Midbrain (tissue), 1 donor: ENCODE measurements at regions not wholly inside any gene's neighbourhood (a gene's known extent, or its start where the extent isn't known, plus 50 kb on each side); places are given as distances from the start of the nearest gene placed in this dataset.
"Not testable (repeated sequence)": the region's sequence is repeated elsewhere in the genome, so short reads cannot be mapped to it uniquely, and the experiment has no call there.

Source experiments
- DNase-seq: peaks from one replicate; lab custom pipeline; 2025; lab: John Stamatoyannopoulos, UW

DNA sequence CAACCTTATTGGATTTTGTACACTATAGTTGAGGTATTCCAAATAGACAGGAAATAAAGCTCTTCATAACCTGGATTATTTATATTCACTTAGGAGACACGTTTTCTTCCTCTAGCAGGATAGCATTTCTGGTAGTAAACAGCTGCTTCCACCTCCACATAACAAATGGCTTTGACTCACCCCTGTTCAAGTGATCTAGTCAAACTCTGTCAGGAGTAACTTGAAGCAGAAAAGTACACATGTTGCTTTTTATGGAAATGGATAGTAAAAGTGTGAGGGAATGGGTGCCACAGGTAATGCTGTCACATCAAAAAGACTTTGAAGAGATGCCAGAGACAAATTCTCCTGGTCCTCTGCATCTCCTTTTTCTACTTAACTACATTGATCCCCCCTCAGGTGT lies 258.7 kb upstream of the SLC7A11 start:
- DNase-seq = no peak

DNA sequence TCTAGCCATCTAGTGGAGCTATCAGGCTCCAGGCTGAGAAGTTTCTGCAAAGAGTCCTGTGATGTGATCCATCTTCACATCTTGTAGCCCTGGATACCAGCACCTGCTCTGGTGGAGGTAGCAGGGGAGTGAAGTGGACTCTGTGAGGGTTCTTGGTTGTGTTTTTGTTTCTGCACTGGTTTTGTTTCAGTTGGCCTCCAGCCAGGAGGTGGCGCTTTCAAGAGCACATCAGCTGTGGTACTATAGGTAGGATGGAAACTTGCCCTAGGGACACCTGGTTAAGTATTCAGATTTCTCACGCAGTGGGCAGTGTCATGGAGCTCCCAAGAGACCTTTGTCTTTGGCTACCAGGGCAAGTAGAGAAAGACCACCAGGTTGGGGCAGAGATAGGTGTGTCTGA lies 257.5 kb upstream of the SLC7A11 start:
- DNase-seq = no peak

DNA sequence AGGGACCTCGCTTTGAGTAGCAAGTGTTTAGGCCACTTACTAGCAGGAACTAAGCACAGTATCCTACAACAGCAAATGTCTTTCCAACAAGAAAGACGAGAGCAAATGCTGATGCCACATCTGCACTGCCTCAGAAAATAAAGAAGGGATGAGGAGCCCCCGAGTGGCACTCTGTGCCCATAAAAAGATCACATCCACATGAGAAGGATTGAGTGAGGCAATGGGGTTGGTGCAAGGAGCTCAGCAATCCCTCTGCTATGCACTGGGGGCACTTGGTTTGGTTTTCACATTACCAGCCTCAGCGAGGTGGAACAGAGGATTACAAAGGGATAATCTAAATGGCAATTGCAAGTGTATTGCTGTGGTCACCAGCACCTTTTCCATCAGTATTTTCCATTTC lies 252.8 kb upstream of the SLC7A11 start:
- peak; percentile 44 for DNase-seq

DNA sequence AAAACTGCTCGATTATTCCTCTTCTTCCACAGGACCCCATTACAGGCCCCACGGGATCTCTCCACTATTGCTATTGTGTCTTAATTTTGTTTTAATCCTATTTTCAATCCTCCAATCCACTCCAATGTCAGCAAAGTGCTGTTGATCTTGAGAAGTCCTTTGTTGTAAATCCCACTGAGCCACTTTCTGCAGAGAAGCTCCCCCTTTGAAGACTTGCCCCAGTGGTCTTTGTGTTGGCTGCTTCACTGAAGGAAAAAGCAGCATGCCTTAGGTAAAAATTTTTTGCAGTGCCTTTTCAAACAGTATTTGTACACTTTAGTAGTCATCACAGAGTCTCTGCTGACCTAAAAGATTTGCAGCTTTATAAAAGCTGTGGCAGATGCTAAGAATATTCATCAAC lies 252.0 kb upstream of the SLC7A11 start:
- DNase-seq = no peak

DNA sequence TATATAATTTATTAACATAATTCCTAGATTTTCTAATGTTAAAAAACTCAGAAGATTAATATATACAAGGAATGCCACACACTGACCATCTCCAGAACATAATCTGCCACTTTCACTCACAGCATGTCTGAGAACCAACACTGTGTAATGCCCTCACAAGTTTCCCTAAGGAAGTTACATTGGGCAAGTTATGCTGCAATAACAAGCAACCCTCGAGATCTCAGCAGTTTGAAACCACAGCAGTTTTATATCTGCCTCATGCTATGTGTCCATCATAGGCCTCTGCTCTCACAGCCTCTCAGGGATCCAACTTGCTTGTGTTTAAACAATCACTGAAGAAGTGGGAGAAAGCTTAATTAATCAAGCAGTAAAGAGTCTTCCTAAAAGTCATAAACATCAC lies 250.0 kb upstream of the SLC7A11 start:
- no peak for DNase-seq

DNA sequence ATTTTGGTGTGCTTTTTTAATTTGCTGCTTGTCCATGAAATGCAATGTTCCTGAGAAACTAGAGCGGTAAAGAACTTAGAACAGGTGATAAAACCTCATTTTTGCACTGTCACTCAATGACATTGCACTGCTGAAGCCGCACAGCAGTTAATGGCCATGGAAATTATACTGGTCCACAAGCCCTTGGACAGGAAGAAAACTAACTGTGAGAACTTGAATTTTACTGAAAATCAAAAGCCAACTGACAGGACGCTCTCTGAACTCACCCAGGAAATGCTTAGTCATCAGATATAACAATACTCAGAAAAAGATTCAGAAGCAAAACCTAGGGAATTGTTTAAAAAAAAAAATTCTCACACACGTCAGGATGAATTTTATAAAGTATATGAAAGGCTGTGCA lies 246.4 kb upstream of the SLC7A11 start:
- DNase-seq = no peak

DNA sequence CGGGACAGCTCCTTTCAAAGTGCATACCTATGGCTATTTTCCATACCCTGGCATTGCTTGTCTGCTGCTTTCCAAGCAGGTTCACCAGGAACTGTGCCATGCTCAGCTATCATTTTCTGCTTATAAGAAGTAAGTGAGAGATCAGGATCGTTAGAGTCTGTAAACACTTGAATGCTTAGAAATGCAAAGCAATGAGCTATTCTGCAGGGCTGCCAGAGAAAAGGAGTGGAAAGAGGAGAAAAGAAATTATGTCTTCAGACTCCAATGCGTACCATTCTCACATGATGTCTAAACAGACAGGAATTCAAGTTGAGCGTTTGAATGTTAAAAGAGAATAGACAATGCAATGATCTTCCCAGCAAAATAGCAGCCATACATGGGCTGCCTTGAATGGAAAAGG lies 245.5 kb upstream of the SLC7A11 start:
- no peak for DNase-seq

DNA sequence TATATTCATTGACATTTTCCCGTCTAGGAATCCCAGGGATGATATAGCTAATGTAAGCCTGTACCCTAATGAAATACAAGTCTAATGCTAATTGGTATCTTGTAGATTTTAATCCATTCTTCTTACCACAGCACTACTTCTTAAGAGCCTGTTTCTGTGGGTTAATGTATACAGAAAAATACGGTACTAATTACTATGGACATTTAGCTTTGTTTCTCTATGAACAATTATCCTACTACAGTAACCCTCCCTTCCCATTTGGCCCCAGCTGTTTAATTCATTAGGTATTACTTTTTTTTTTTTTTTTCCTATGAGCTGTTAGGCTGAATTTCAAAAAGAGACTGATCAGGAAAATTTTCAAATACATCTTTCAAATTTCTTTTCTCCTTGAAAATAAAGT lies 245.1 kb upstream of the SLC7A11 start:
- no peak for DNase-seq

DNA sequence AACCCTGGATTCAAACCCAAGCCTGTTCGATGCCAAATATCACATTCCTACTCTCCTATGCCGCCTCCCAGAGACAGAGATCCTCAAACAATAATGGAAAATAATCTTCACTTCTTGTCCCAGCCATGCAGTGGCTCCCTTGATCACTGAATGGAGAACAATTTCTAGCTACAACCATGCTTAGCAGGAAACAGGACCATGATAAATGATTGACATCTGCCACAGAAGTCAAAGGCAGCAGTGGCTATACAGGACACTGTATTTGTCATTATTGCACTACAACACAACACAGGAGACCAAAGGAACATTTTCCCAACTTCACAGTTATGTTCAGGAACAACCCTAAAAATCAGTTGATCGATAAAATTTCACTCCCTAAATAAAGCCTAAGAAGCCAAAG lies 243.3 kb upstream of the SLC7A11 start:
- DNase-seq = no peak

DNA sequence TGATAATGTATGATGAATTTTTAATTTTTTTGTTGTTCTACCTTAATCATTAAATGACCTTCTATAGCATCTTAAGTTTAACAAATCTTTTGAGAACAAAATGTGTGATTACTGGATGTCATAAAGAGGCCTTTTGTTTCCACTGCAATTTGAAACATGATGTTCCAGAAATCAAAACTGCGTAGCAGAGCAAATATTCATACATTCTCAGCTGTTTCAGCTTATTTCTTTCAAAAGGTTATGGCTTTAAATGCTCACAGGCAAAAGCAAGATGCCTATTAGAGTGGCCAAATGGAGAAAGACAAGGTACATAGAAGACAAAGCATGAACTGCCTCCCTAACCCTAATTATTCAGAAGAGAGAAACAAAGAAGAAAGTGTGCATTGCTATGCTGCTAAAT lies 233.0 kb upstream of the SLC7A11 start:
- no peak for DNase-seq

DNA sequence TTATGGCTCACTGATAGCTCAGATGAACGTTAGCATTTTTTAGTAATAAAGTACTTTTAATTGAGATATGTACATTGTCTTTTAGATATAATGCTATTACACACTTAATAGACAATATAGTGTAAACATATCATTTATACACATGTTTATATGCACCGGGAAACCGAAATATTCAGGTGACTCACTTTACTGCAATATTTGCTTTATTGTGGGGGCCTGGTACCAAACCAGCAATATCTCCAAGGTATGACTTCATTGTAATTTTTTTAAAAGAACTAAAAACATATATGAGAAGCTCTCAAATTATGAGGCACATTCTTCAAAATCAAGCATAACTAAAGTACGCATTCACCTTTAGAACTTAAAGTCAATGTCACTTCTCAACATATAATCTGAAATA lies 231.2 kb upstream of the SLC7A11 start:
- no peak for DNase-seq

DNA sequence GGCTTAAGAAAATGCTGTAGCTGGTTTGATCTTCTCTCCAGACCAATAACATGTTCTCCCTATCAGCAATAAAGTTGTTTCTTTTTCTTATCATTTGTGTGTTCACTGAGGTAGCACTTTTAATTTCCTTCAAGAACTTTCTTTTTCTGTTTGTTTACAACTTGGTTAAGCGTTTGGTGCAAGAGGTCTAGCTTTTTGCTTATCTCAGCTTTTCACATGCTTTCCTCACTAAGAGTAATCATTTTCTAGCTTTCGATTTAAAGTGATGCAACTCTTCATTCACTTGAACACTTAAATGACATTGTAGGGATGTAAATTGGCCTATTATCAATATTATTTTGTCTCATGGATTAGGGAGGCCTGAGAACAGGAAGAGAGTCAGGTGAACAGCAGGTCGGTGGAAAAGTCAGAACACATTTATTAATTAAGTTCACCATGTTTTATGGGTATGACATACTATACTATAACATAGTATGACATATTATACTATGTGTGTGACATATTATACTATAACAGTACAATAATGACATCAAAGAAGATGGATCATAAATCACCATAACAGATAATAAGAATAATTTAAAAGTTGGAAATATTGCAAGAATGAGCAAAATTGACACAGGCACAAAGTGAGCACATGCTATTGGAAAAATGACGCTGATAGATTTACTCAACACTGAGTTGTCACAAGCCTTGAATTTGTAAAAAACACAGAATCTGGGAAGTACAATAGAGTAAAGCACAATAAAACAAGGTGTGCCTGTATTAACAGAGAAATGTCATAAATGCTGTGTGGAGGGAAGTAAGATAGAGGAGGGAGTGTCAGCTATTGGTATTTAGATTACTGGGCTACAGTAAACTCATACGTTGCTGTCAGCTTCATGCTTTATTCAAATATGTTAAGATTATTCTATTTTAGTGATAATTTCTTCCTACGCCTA lies 218.6 kb upstream of the SLC7A11 start:
- no peak for DNase-seq

DNA sequence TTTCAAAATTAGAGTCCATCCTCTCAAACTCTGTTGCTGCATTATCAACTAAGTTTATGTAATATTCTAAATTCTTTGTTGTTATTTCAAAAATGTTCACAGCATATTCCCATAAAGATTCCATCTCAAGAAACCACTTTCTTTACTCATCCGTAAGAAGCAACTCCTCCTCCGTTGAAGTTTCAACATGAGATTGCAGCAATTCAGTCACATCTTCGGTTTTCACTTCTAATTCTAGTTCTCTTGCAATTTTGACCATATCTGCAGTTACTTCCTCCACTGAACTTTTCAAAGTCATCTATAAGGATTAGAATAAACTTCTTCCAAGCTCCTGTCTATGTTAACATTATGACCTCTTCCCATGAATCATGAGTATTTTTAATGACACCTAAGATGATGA lies 216.6 kb upstream of the SLC7A11 start:
- DNase-seq = no peak

DNA sequence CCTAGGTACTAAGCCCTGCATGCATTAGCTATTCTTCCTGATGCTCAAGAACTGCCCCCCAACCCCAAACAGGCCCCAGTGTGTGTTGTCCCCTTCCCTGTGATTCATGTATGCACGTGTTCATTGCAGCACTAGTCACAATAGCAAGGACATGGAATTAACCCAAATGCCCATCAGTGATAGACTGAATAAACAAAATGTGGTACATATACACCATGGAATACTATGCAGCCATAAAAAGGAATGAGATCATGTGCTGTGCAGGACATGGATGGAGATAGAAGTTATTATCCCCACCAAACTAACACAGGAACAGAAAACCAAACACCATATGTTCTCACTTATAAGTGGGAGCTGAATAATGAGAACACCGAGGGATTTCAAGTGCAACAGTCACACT lies 214.2 kb upstream of the SLC7A11 start:
- not testable (repeated sequence) for DNase-seq

DNA sequence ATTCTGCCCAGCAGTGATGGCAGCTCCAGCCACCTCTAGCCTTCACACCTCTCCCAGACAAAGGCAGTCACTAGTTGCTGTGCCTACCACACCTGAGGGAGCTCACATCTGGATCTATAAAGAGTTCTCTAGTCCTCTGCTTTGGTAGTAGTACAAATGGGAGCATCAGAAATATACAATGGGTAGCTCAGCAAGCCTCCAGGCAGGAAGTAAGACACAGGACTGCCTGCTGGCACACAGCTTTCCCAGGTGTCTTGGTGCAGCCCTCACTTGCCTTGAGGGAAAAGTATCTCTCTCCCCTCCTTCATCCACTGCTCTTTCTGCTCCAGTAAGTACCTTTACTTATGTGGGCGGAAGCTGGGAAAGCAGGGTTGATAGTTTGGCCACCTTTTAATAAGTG lies 212.9 kb upstream of the SLC7A11 start:
- DNase-seq = no peak

DNA sequence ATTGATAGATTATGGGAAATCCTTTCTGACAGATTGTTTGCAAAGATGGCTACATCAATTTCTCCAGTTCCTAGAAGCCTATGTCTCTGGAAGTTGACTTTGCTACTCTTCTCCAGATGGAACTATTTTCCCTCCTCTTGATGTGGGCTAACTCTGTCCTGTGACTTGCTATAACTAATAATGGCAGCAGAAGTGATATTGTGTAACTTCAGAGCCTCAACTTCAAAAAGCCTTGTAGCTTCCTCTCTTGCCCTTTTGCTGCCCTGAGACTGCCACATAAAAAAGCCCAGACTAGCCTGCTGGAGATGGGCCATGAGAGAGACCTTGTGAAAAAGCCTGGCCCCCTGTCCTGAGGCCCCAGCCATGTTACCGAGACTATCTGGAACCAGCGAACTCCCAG lies 210.7 kb upstream of the SLC7A11 start:
- DNase-seq = no peak

DNA sequence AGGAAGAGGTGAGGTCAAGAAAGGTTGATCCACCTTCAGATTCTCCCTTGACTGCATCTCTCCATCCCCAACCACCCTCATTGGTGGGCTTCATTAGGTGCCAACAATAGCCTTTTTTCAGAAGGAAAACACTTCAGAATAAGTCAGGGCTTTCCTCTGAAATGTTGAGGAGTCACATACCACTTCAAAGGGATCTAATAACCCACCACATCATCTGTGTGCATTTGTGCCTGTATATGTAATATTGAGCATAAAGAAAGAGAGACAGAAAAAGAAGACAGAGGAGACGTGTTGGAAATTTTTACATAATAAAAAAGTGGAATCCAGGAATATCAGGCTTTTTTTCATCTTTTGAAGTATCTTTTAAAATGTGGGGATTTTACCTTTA lies 209.1 kb upstream of the SLC7A11 start:
- no peak for DNase-seq

DNA sequence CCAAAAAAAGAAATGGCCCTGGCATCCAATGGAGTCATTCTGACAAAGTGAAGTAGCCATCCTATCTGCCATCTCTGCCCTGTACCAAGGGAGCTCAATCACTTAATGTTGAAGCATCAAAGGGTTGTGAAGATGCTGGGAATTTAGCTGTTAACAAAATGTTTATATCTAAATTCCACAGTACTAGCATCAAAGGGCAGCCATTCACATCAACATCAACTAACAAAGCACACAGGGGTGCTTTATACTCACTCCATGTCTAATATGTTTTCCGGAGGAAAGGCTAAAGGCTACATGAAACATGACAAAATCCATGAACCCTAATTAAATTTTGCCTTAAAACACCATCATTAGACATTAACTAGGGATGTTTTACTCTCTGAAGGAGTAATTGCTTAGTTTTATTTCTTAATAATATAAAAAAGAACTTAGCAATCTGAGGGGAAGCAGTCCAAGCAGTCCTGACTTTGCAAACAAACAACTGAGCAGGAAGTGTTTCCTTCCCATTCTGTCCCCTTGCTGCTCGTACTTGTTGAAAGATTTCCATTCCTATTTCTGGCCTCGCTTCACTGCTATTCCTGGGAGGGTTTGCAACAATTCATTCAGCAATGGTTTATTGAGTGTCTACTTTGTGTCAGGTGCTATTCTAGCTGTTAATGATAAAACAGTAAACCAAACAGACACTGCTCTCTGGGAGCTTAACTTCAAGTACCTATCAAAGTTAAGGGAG lies 208.6 kb upstream of the SLC7A11 start:
- no peak for DNase-seq

DNA sequence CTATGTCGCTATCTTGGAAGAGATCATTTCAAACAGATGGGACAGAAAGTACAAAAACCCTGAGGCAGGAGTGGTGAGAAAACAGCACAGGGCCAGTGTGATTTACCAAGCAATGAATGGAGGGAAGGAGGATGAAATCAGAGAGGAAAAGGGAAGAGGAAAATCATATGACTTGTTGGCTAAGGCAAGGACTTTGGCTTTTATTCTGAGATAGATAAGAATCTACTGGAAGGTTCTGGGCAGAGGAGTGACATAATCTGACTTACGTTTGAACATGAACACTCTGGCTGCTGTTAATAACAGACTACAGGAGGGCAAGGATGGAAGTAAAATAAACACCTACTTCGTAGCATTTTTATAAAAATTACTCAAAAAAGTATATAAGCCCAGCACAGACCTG lies 207.8 kb upstream of the SLC7A11 start:
- no peak for DNase-seq

DNA sequence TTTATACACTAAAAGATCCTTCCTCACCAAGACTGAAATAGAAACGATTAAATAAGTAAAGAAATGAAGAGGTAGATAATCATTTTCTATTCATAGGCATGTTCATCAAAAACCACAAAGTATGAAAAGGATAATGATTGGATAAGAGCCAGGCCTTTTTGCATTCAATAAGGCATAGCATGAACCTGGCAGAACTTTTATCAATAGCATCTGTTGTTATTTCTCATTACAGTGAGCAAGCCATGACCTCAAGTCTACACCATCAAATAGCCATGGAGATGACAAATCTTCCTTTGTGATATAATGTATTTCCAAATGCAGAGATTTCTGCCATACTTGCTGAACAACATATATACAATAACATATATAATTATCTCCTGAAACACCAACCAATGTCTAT lies 206.0 kb upstream of the SLC7A11 start:
- no peak for DNase-seq

DNA sequence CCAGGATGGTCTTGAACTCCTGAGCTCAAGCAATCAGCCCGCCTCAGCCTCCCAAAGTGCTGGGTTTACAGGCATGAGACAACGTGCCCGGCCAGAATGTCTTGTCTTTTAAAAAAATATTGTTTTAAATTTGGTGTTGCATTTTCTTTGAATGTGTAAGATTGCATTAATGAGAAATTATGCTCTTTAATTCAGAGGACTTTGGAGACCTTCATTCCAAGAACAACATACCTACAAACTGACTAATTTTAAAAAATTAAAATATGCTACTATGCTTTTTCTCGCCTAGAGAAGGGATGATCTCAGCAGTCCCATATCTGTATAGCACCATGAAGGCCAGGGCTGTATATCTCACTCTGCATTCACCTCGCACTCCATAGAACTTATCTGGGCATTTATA lies 204.3 kb upstream of the SLC7A11 start:
- no peak for DNase-seq

DNA sequence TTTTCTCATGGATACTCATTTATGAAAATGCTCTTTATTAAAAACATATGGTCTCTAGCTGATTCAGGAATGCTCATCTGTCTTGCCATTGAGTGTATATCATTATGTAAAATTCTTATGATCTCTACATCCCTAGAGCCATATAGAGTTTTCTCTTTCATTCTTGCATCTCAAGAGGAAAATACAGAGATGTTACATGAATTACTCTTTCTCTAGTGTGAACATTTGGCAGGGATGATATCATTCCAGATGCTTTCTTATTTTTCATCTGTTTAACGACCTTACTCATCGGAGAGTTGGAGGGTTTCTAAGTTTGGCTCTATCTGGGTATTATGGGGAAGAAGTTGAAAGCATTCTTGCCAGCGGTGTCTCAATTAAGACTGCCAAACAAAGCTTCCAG lies 202.9 kb upstream of the SLC7A11 start:
- no peak for DNase-seq

DNA sequence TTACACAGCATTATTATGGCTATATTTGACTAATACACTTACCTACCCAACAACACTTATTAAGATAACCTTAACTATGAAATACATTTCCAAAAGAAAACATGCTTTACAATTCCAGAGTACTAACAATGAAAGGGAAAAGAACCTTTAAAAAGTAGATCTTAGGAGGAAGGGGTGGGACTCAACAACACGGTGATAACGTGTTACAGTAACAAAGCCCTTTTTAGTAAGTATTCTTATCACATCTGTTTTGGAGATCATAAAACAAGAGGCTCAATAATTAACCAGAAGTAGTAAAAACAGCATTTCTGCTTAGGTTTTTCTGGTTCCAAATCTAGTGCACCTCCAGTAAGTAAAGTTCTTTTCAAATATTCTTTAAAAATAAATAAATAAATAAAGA lies 202.1 kb upstream of the SLC7A11 start:
- no peak for DNase-seq
